H1 (cell line): ENCODE measurements at regions not wholly inside any gene's neighbourhood (a gene's known extent, or its start where the extent isn't known, plus 50 kb on each side); places are given as distances from the start of the nearest gene placed in this dataset.

Experiments used
- CTCF ChIA-PET: fragments of 300-600 bp; sonication (Branson Sonifier 250); formaldehyde crosslinking; loops from one replicate; lab custom pipeline; 2021; ENCODE audit not compliant: partially characterized antibody; lab: Charles Lee
- POLR2A ChIA-PET: fragments of 300-600 bp; sonication (Branson Sonifier 250); formaldehyde crosslinking; loops from one replicate; lab custom pipeline; 2021; ENCODE audit warnings: inconsistent platforms; ENCODE audit not compliant: partially characterized antibody; lab: Charles Lee
- DNase-seq, 2 experiments: peaks; one replicate each; pipeline versions ENCODE4 v3.0.0 to v3.0.0-alpha.2; 2010 to 2022; ENCODE audit warnings: low spot score in 2 of 2, low read depth in 1 of 2, mixed read lengths in 1 of 2
- FAIRE-seq: peaks from 2 replicates; lab custom pipeline; 2011; peaks lifted over from hg19 to GRCh38; lab: Jason Lieb, UNC
- H2AFZ ChIP-seq: 2 replicates; pipeline ENCODE4 v1.8.1; 2012; ENCODE audit warnings: low read length, inconsistent platforms
- H2AK5ac ChIP-seq: 2 replicates; pipeline ENCODE4 v1.6.1; 2013; ENCODE audit warnings: low read depth, low read length
- H2BK120ac ChIP-seq: replicated peaks from 2 replicates; pipeline ENCODE3; 2013; ENCODE audit warnings: low read depth, low read length, inconsistent platforms
- H2BK12ac ChIP-seq: 2 replicates; pipeline ENCODE4 v1.6.1; 2013; ENCODE audit warnings: low read depth, low read length
- H2BK15ac ChIP-seq: 2 replicates; pipeline ENCODE4 v1.6.1; 2013; ENCODE audit warnings: low read length
- H2BK20ac ChIP-seq: 2 replicates; pipeline ENCODE4 v1.6.1; 2013; ENCODE audit warnings: low read length
- H2BK5ac ChIP-seq: 2 replicates; pipeline ENCODE4 v1.6.1; 2013; ENCODE audit warnings: low read depth, low read length
- H3K14ac ChIP-seq: 2 replicates; pipeline ENCODE4 v1.6.1; 2013; ENCODE audit warnings: inconsistent platforms; ENCODE audit not compliant: insufficient read length
- H3K18ac ChIP-seq: 2 replicates; pipeline ENCODE4 v1.6.1; 2013; ENCODE audit warnings: low read length; ENCODE audit errors: extremely low read depth
- H3K23ac ChIP-seq: 2 replicates; pipeline ENCODE4 v1.6.1; 2013; ENCODE audit warnings: inconsistent platforms; ENCODE audit not compliant: insufficient read length
- H3K23me2 ChIP-seq: 2 replicates; pipeline ENCODE4 v1.6.1; 2013; ENCODE audit warnings: low read depth, low read length
- H3K27ac ChIP-seq: 2 replicates; pipeline ENCODE4 v1.6.1; 2011; ENCODE audit warnings: low read depth, low read length, inconsistent platforms
- H3K27me3 ChIP-seq, 4 experiments: replicated peaks in 1 of 4; 1 replicate in 1 of 4; 2 replicates in 3 of 4; pipeline versions ENCODE4 v1.6.1 to v1.8.1; 2011 to 2013; ENCODE audit warnings: low read length in 3 of 4, mild to moderate bottlenecking in 3 of 4, inconsistent platforms in 2 of 4, mixed read lengths in 2 of 4, moderate library complexity in 1 of 4; ENCODE audit not compliant: control insufficient read depth in 3 of 4, insufficient read depth in 3 of 4; ENCODE audit errors: extremely low read depth in 1 of 4
- H3K36me3 ChIP-seq, 4 experiments: 2 replicates each; pipeline versions ENCODE4 v1.6.1 to v1.8.1; 2011 to 2013; ENCODE audit warnings: mild to moderate bottlenecking in 4 of 4, low read length in 3 of 4, moderate library complexity in 2 of 4, control low read depth in 1 of 4, inconsistent platforms in 1 of 4; ENCODE audit not compliant: insufficient read depth in 4 of 4, control insufficient read depth in 2 of 4
- H3K4ac ChIP-seq: replicated peaks from 2 replicates; pipeline ENCODE3; 2013; ENCODE audit warnings: low read length, low read depth, mixed read lengths, inconsistent platforms; ENCODE audit not compliant: insufficient read length
- H3K4me1 ChIP-seq, 4 experiments: replicated peaks in 1 of 4; 1 replicate in 1 of 4; 2 replicates in 3 of 4; pipeline versions ENCODE4 v1.6.1 to v1.8.1; 2011 to 2013; ENCODE audit warnings: low read length in 3 of 4, inconsistent platforms in 2 of 4, mixed read lengths in 1 of 4; ENCODE audit not compliant: insufficient read depth in 4 of 4, control insufficient read depth in 3 of 4
- H3K4me2 ChIP-seq, 2 experiments: 2 replicates each; pipeline versions ENCODE4 v1.6.1 to v1.8.1; 2011 to 2013; ENCODE audit warnings: low read depth in 2 of 2, low read length in 2 of 2, control low read depth in 1 of 2, inconsistent platforms in 1 of 2, mild to moderate bottlenecking in 1 of 2; ENCODE audit not compliant: insufficient read depth in 1 of 2
- H3K4me3 ChIP-seq, 4 experiments: fragments of 200-600, 300-600 bp in 1 of 4; sonication (generic), shearing (Covaris generic), sonication (Bioruptor Twin) in 1 of 4; 2 replicates each; pipeline versions ENCODE4 v1.5.1 to v1.8.1; 2011 to 2016; ENCODE audit warnings: low read length in 4 of 4, low read depth in 3 of 4, control low read depth in 2 of 4, inconsistent platforms in 2 of 4, mild to moderate bottlenecking in 2 of 4, mixed read lengths in 1 of 4, moderate library complexity in 1 of 4; ENCODE audit not compliant: insufficient read depth in 2 of 4; ENCODE audit errors: extremely low read depth in 1 of 4
- H3K56ac ChIP-seq: replicated peaks from 2 replicates; pipeline ENCODE3; 2013; ENCODE audit warnings: low read depth, mild to moderate bottlenecking, mixed read lengths, low read length, inconsistent platforms; ENCODE audit not compliant: insufficient read length
- H3K79me1 ChIP-seq: 2 replicates; pipeline ENCODE4 v1.6.1; 2013; ENCODE audit warnings: low read depth, low read length, control low read depth
- H3K79me2 ChIP-seq, 2 experiments: 2 replicates each; pipeline versions ENCODE4 v1.6.1 to v1.8.1; 2012 to 2013; ENCODE audit warnings: low read length in 2 of 2, mild to moderate bottlenecking in 2 of 2, inconsistent platforms in 1 of 2; ENCODE audit not compliant: insufficient read depth in 2 of 2, control insufficient read depth in 1 of 2
- H3K9ac ChIP-seq, 4 experiments: replicated peaks in 1 of 4; 1 replicate in 1 of 4; 2 replicates in 3 of 4; pipeline versions ENCODE4 v1.6.1 to v1.8.1; 2011 to 2013; ENCODE audit warnings: low read depth in 3 of 4, low read length in 3 of 4, control low read depth in 2 of 4, mild to moderate bottlenecking in 2 of 4, moderate library complexity in 2 of 4, inconsistent platforms in 1 of 4; ENCODE audit errors: extremely low read depth in 1 of 4
- H3K9me3 ChIP-seq, 2 experiments: 2 replicates each; pipeline versions ENCODE4 v1.6.1 to v1.8.1; 2012 to 2013; ENCODE audit warnings: mild to moderate bottlenecking in 2 of 2, moderate library complexity in 2 of 2, control low read depth in 1 of 2, inconsistent platforms in 1 of 2, low read depth in 1 of 2, low read length in 1 of 2, mixed read lengths in 1 of 2; ENCODE audit not compliant: insufficient read depth in 2 of 2
- H4K20me1 ChIP-seq, 2 experiments: replicated peaks in 1 of 2; 2 replicates each; pipeline versions ENCODE3 to v1.8.1; 2011 to 2013; ENCODE audit warnings: inconsistent platforms in 2 of 2, low read length in 2 of 2, mild to moderate bottlenecking in 1 of 2; ENCODE audit not compliant: insufficient read depth in 2 of 2, control insufficient read depth in 1 of 2
- H4K5ac ChIP-seq: 2 replicates; pipeline ENCODE4 v1.6.1; 2013; ENCODE audit warnings: low read length, low read depth, mixed read lengths, inconsistent platforms; ENCODE audit not compliant: insufficient read length
- H4K8ac ChIP-seq: 2 replicates; pipeline ENCODE4 v1.8.0; 2013; ENCODE audit warnings: mild to moderate bottlenecking, moderate library complexity, low read length, inconsistent platforms; ENCODE audit not compliant: insufficient read depth; ENCODE audit errors: extremely low read depth
- H4K91ac ChIP-seq: replicated peaks from 2 replicates; pipeline ENCODE3; 2013; ENCODE audit warnings: low read length, mixed read lengths, inconsistent platforms; ENCODE audit not compliant: insufficient read length
- CEBPB ChIP-seq: IDR thresholded peaks from 2 replicates; pipeline ENCODE4 v1.6.1; 2012; ENCODE audit warnings: low read depth, low read length
- GABPA ChIP-seq: IDR thresholded peaks from 2 replicates; pipeline ENCODE4 v1.6.1; 2011; ENCODE audit warnings: mild to moderate bottlenecking, low read length, moderate library complexity, borderline replicate concordance; ENCODE audit not compliant: insufficient read depth
- SRF ChIP-seq: IDR thresholded peaks from 2 replicates; pipeline ENCODE4 v1.6.1; 2011; ENCODE audit warnings: mild to moderate bottlenecking, low read depth, low read length, moderate library complexity
- WGBS, 2 experiments: shearing (Covaris generic) in 1 of 2; methylation state at CpG; one replicate each; pipeline versions ENCODE4 v1.1.6 to v1.1.7; 2013 to 2015; ENCODE audit warnings: low lambda C conversion rate in 2 of 2, mixed read lengths in 2 of 2, inconsistent platforms in 1 of 2, low coverage in 1 of 2, missing lambda C conversion rate in 1 of 2; ENCODE audit not compliant: insufficient replicate concordance in 2 of 2, insufficient coverage in 1 of 2, insufficient read length in 1 of 2; ENCODE audit errors: extremely low coverage in 1 of 2, missing lambda C conversion rate in 1 of 2; 5-methylcytosine and 5-hydroxymethylcytosine counted together

GRCh38 chr4:29319663-29320340 is 1400.4 kb upstream of the PCDH7 start:
- WGBS, 2 experiments: 96% methylated on average over 2 of the region's 2 CpGs; no CpG with 5 or more reads in 1 of the 2 experiments

More at GRCh38 chr4:29319663-29320340, 1400.4 kb upstream of the PCDH7 start:
- Histone ChIP-seq H3K23me2 (no peaks in the 10 kb centered on the region), H3K27me3 (no peaks in the 10 kb centered on the region), H3K23ac (no peak overlapping the region), H4K20me1 (no peaks in the 10 kb centered on the region), H4K91ac (no peak overlapping the region), H3K27ac (no peak overlapping the region), H4K8ac (no peak overlapping the region), H2AFZ (no peak overlapping the region), H3K4me1 (no peaks in the 10 kb centered on the region), H2BK5ac (no peak overlapping the region), H2BK12ac (no peak overlapping the region), H2AK5ac (no peak overlapping the region), H3K36me3 (no peaks in the 10 kb centered on the region), H3K4me2 (no peak overlapping the region), H3K56ac (no peak overlapping the region), H3K18ac (no peak overlapping the region), H3K4ac (no peak overlapping the region), H3K79me1 (no peaks in the 10 kb centered on the region), H2BK15ac (no peak overlapping the region), H3K4me3 (no peak overlapping the region), H3K9me3 (no peaks in the 10 kb centered on the region; a peak in 1 of 4 replicates), H3K79me2 (no peaks in the 10 kb centered on the region), H3K9ac (no peak overlapping the region), H3K14ac (no peak overlapping the region), H2BK120ac (no peak overlapping the region), H4K5ac (no peak overlapping the region), H2BK20ac (no peak overlapping the region)
- TF ChIP-seq GABPA (no peak), CEBPB (peak; percentile 78; the same call in 1 of the 2 replicates), SRF (no peak)
- FAIRE-seq: no peak
- POLR2A ChIA-PET: no interaction called here
- DNase-seq: no peak
- CTCF ChIA-PET: interaction anchor here (0.6 kb wide), 1 partner anchor 864 kb away, joined by 3 read pairs; no protein-coding TSS in a partner anchor
